G401 (cell line): ENCODE measurements at regions not wholly inside any gene's neighbourhood (a gene's known extent, or its start where the extent isn't known, plus 50 kb on each side); places are given as distances from the start of the nearest gene placed in this dataset.
"Not testable (repeated sequence)": the region's sequence is repeated elsewhere in the genome, so short reads cannot be mapped to it uniquely, and the experiment has no call there.

Experiments used
- DNase-seq: peaks from one replicate; pipeline ENCODE4 v3.0.0-alpha.2; 2015; ENCODE audit warnings: low spot score
- in situ Hi-C: cut with HindIII; loops from 2 replicates; pipeline ENCODE4 v1.10.0; 2016; ENCODE audit warnings: low sequenced_read_pairs, mixed read lengths

DNA sequence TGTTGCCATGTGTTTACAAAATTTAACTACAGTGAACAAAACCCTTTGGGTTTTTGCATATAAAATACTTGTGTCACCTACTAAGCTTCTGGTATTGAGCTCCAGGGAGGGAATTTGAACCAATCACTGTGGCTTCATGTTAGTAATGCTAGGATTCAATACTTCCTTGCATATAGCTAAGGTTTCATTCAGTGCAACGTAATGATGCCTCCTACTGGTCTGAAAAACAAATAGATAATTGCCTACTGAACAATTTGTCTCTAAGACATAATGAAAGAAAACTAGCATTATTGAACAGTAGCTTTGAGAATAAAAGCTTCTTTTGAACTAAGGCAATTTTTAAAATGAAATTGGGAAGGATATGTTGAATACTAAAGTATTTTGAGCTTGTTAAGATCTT lies 244.4 kb downstream of the ZWINT start:
- in situ Hi-C loops = no loop called here
- DNase-seq = no peak

DNA sequence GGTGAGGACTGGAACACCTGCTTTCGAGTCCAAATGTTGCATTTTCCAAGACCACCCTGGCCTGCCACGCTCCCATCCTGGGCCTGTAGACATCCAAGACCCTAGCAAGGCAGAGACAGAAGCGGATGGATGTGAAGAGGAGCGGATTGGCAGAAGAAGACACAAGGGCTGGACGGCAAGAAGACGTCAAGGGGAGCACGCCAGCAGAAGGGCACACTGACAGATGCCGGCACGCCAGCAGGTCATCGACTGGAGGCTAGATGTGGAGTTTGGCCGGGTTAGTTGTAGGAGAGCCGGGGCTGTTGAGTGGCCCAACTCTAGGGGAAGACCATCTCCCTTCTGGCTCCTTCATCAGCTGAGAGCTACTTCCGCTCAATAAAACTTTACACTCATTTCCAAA lies 251.6 kb downstream of the ZWINT start:
- in situ Hi-C loops = no loop called here

DNA sequence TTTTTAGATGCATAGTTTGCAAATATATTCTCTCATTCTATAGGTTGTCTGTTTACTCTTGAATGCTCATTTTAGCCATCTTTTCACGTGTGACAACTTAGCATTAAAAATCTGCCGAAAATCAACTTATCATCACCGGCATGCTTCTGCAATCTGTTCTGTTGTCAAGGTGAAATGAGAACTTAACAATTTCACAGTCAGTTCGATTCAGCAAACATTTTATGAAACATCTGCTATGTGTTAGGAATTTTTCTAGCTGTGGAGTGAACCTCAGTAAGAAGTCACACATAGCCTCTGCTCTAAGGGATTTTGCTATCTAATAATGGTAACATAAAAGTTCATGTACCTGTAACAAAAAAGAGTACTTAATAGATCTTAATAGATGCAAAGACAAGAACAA lies 256.1 kb downstream of the ZWINT start:
- in situ Hi-C loops = no loop called here
- DNase-seq = no peak

More for the DNA sequence above, 251.6 kb downstream of the ZWINT start:
- no peak for DNase-seq

DNA sequence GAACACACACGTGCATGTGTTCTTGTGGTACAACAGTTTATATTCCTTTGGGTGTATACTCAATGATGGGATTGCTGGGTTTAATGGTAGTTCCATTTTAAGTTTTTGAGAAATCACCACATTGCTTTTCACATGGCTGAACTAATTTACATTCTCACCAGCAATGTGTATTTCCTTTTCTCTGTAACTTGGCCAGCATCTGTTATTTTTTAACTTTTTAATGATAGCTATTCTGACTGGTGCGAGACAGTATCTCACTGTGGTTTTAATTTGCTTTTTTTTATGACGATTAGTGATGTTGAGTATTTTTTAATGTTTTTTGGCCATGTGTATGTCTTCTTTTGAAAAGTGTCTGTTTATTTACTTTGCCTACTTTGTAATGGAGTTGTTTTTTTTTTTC lies 256.6 kb downstream of the ZWINT start:
- in situ Hi-C loops = no loop called here
- no peak for DNase-seq

DNA sequence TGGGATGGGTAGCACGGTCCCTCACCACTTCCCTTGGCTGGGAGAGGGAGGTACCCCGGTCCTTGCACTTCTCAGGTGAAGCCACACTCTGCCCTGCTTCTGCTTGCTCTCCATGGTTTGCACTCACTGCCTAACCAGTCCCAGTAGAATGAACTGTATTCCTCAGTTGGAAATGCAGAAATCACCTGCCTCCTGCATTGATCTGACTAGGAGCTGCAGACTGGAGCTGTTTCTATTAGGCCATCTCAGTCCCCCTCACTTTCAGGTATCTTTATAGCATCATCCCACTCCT lies 264.9 kb downstream of the ZWINT start:
- in situ Hi-C loops = no loop called here
- DNase-seq = no peak

DNA sequence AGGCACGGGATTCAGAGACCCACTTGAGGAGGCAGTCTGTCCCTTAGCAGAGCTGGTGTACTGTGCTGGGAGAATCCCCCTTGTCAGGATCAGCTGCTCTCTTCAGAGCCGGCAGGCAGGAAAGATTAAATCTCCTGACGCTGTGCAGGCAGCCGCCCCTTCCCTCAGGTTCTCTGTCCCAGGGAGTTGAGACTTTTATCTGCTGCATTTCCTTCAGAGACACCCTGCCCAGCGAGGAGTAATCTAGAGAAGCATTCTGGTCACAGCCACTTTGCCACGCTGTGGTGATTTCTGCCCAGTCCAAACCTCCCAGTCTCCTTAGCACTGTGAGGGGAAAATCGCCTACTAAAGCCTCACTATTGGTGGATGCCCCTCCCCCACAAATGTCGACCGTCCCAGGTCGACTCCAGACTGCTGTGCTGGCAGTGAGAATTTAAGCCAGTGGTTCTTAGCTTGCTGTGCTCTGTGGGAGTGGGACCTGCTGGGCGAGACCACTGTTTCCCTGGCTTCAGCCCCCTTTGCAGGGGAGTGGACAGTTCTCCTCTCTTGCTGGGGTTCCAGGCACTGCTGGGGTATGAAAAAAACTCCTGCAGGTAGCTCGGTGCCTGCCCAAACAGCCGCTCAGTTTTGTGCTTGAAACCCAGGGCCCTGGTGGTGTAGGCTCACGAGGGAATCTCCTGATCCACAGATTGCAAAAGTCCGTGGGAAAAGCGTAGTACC lies 265.4 kb downstream of the ZWINT start:
- no peak for DNase-seq
- in situ Hi-C loops = no loop called here

DNA sequence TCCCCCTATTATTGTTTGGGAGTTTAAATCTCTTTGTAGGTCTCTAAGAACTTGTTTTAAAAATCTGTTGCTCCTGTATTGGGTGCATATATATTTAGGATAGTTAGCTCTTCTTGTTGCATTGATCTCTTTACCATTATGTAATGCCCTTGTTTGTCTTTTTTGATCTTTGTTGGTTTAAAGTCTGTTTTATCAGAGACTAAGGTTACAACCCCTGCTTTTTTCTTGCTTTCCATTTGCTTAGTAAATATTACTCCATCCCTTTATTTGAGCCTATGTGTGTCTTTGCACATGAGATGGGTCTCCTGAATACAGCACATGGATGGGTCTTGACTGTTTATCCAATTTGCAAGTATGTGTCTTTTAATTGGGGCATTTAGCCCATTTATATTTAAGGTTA lies 267.4 kb downstream of the ZWINT start:
- in situ Hi-C loops, DNase-seq: not testable (repeated sequence)

DNA sequence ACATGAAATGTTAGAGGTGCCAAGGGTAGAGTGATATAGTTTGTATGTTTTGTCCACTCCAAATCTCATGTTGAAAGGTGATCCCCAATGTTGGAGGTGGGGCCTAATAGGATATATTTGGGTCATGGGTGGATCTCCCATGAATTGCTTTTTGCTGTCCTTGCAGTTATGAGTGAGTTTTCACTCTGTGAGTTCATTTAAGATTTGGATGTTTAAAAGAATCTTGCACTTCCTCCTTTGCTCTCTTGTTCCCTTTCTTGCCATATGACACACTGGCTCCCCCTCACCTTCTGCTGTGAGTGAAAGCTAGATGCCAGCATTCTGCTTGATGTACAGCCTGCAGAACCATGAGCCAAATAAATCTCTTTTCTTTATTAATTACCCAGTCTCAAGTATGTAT lies 269.2 kb downstream of the ZWINT start:
- in situ Hi-C loops = no loop called here
- DNase-seq = no peak

DNA sequence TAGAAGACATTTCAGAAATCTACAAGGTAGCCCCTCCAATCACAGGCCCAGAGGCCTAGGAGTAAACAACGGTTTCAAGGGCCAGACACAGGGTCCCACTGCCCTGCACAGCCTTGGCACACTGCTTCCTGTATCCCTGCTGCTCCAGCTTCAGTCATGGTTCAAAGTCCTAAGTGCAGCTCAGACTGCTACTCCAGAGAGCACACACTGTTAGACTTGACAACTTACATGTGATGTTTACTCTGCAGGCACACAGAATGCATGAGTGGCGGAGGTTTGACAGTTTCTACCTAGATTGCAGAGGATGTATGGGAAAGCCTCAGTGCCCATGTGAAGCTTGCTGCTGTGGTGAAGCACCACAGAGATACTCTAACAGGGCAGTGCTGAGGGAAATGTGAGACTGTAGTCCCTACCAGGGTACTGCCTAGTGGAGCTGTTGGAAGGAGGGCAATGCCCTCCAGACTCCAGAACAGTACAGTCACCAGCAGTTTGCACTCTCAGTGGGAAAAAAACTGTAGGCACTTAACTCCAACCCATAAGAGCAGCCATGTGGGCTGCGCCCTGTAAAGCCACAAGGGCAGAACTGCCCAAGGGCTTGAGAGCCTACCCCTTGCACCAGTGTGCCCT lies 270.0 kb downstream of the ZWINT start:
- in situ Hi-C loops = no loop called here

DNA sequence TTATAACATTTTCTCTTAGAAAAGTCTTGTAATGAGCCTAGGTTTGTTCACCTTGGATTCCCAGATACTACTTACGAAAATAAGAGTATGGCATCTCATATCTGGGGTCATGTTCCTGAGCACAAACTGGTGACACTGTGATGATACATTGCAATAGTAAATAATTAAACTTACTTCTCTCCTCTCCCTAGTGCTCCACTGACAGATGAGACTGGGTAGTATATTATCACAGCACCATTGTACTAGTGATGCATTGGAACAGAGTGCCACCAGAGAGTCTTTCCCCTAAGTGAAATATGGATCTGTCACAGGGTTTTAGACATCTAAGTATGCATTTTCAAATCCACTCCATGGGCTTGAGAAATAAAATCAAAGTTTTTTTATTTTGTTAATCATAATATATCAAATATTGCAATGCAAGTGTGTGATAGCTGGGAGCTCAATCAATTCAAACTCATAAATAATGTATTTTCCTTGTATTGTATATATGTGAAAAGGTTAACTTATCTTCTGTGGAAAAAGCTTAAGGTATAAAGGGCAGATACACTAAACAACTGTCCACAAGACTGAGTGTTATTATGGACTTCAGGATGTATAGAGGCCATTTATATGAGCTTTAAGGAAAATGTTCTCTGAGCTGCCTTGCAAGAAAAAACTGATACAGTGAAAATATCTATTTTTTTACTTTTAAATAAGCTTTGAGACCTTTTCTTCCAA lies 275.5 kb downstream of the ZWINT start:
- DNase-seq = no peak
- in situ Hi-C loops = no loop called here

More for the DNA sequence above, 270.0 kb downstream of the ZWINT start:
- DNase-seq = no peak

DNA sequence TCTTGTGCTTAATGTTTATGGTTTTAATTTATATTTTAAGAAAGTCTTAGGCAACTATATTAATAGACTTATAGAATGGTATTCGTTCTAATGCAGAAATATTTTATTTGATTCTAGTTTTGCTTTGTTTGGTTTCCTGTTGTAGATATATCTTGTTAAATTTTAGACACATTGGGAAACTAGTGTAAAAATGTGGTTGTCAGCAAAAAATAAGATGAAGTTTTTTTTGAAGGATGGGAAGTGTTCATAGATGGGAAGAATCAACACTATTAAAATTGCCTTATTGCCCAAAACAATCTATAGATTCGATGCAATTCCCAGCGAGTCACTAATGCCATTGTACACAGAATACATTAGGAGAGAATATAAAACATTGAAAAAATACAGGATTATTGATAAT lies 278.9 kb downstream of the ZWINT start:
- in situ Hi-C loops = no loop called here
- no peak for DNase-seq

DNA sequence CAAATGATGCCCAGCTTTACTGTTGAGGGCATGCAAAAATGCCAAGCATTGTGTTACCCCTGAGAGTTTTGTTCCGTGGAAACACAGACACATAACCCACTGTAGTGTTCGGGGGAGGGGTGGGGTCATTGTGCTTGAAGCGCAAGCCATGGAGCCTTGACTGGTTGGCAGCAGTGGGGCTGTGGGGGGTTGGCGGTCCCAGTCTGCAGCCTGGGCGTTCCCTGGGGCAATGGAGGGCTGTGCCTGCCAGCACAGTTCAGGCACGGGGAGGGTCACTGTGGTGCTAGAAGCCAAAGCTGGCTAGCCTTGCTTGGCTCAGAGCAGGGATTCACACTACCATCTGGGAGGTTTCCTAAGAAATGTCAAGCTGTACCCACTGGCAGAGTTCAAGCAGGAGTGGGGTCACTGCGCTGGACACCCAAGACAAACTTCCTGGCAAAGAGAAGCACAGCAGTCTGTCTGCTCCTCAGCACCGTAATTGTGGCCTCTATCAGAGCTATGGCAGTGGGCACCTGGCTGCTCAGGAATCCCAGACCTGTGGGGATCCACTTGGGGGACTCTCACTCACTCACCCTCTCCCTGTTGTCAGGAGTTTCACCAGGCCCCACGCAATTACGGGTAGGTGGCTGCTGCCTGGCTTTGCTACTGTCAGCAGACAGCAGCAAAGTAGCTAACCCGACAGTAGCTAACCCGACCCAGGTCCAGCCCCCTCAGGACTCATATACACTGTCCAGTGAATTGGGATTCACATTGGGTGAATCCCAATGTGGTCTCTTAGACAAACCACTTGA lies 292.4 kb downstream of the ZWINT start:
- in situ Hi-C loops = no loop called here
- DNase-seq = no peak

DNA sequence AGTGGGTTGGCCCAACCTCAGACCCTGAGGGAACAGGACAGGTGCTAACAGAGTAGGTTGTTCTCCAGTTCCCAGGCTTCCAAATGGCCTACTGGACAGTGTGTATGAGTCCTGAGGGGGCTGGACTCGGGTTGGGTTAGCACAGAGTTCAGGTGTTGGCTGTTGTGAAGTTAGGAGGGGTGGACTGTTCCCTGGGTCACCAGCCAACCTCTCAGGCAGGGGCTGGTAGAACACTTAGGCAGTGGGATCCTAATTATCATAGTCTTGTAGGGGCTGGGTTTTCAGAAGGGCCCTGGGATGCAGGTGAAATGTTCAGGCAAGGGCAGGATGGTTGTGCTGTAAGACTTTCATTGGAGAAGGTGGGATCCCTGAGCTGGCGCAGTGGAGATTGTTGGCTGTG lies 293.0 kb downstream of the ZWINT start:
- no peak for DNase-seq
- in situ Hi-C loops = no loop called here

DNA sequence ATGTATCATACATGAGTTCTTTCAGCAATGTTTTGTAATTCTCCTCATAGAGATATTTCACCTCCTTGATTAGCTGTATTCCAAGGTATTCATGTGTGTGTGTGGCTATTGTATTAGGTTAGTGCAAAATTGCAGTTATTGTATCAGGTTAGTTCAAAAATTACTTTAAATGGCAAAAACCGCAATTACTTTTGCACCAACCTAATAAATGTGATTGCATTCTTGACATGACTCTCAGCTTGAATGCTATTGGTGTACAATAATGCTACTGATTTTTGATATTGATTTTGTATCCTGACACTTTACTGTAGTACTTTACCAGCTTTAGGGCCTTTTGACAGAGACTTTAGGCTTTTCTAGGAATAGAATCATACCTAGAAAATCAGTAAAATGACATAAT lies 297.4 kb downstream of the ZWINT start:
- no peak for DNase-seq
- in situ Hi-C loops = no loop called here

DNA sequence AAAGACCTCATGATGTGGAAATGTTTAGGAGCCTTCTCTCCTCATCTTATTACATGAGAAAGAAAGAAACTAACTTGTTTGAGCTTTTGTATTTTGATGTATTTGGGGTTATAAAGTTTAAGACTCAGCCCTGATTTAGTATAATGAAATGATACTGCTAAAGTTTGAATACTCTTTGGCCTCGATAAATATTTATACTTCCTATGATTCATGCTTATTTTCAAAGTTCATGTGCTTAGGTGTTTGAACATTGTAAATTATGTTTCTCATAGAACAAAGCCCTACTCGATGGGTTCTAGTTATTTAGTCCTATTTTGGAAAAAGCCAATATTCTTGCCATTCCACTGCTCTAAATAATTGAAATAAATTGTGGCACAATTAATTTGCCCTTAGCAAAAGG lies 303.2 kb downstream of the ZWINT start:
- no peak for DNase-seq
- in situ Hi-C loops = no loop called here

DNA sequence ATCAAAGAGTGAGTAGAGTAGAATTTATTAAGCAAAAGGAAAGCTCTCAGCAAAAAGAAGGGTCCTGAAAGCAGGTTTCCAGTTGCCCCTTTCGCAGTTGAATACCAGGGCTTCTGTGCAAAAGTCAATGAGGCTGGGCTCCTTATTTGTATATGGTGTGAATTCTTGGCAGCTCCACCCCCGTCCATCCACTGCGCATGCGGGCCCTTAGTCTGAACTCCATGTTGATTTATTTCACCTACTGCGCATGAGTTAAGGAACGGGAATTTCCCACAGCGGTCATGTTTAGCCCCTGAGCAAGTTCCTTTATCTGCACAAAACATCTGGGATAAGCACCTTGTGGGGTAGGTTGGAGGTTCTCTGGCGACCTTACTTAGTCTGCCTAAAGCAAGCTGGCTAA lies 325.6 kb downstream of the ZWINT start:
- in situ Hi-C loops = no loop called here
- no peak for DNase-seq

DNA sequence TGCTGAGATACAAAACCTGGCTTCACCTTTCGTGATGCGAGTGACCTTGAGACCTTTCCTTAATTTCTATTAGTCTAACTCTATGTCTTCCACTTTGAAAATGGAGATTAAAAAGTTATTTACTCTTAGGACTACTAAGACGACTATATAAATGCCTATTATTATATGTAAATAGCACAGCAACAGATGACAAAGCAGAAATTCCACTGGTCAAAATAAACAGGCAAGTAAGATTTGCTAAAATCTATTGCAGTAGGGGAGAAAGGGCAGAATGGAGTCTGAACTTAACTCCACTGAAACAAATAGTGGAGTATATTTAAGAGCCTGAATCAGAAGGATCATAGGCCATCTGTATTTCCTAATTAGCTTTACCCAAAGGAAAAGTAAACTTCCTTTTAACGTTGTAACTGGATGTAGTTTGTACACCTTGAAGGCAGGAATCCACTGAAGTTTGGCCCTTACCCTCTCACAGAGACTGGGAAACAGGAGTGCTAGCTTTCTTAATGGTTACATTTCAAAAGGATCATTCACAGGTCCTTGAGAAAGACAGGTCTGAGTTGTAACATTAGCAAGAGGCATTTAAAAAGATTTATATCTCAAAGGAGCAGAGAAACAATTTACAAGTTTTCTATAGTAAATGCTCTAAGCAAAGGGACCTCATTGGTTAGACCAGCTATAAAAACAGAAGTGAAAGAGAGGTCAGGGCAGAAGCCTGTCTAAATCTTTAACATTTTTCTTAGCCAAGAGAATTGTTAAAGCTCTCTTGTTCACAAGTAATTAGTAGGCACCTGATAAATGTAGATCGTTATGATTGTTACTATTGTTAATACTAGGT lies 332.5 kb downstream of the ZWINT start:
- in situ Hi-C loops = no loop called here
- DNase-seq = no peak

DNA sequence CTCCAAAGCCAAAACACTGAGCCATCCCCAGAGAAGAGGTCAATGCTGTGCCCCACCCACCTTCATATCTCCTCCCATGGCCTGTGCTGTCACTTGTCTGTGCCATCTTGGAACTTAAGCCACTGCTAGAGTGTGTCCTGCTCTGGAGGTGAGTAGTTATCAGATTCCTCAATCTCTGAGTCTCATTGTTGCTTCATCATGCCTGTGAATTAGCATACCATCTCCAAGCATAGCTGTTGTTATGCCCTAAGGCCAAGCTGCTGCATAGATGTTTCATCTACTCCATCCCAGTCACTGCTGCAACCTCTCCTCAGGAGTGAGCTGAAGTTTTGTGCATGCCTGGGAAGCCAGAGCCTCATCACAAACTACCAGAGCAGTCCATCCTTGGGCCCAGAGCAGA lies 349.0 kb downstream of the ZWINT start:
- in situ Hi-C loops = no loop called here

DNA sequence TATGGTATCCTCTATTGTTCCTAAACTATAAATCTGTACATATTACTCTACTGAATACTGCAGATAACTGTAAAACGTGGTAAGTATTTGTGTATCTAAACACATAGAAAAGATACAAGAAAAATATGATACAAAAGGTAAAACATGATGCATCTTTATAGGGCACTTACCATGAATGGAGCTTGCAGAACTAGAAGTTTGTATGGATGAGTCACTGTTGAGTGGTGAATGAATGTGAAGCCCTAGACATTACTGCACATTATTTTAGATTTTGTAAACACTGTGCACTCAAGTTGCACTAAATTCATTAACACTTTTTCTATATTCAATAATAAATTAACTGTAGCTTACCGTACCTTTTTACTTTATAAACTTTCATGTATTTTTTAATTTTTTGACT lies 357.5 kb downstream of the ZWINT start:
- DNase-seq = no peak
- in situ Hi-C loops = no loop called here

More for the DNA sequence above, 349.0 kb downstream of the ZWINT start:
- no peak for DNase-seq
